ENCODE measurements at regions not wholly inside any gene's neighbourhood (a gene's known extent, or its start where the extent isn't known, plus 50 kb on each side); places are given as distances from the start of the nearest gene placed in this dataset.
"Not testable (repeated sequence)": the region's sequence is repeated elsewhere in the genome, so short reads cannot be mapped to it uniquely, and the experiment has no call there.

- DNase-seq (ENCODE audit: low read depth in 2 of 2), result no peak
These were observed 239.6 kb upstream of the TUSC1 start for GRCh38 chr9:25917731-25918362.

GRCh38 chr9:25913806-25914205 is 235.6 kb upstream of the TUSC1 start:
- DNase-seq (ENCODE audit: low read depth in 2 of 2), result no peak

- no peak for DNase-seq (ENCODE audit: low read depth in 2 of 2)
These were observed 226.5 kb upstream of the TUSC1 start for GRCh38 chr9:25904701-25905100.

GRCh38 chr9:25891527-25891926 is 213.3 kb upstream of the TUSC1 start:
- no peak for DNase-seq (ENCODE audit: low read depth in 2 of 2)

- no peak for DNase-seq (ENCODE audit: low read depth in 2 of 2)
These were observed 211.4 kb upstream of the TUSC1 start for GRCh38 chr9:25889661-25890060.

- no peak for DNase-seq (ENCODE audit: low read depth in 2 of 2)
These were observed 198.0 kb upstream of the TUSC1 start for GRCh38 chr9:25876248-25876647.

- peak; percentile 62 to 76 for DNase-seq (ENCODE audit: low read depth in 2 of 2)
These were observed 186.3 kb upstream of the TUSC1 start for GRCh38 chr9:25864509-25864908.

GRCh38 chr9:25861421-25861820 is 183.2 kb upstream of the TUSC1 start:
- no peak for DNase-seq (ENCODE audit: low read depth in 2 of 2)

GRCh38 chr9:25857147-25857546 is 178.9 kb upstream of the TUSC1 start:
- no peak for DNase-seq (ENCODE audit: low read depth in 2 of 2)

- DNase-seq (ENCODE audit: low read depth in 2 of 2), result no peak
These were observed 172.6 kb upstream of the TUSC1 start for GRCh38 chr9:25850803-25851202.

GRCh38 chr9:25845867-25846266 is 167.6 kb upstream of the TUSC1 start:
- no peak for DNase-seq (ENCODE audit: low read depth in 2 of 2)

- no peak for DNase-seq (ENCODE audit: low read depth in 2 of 2)
These were observed 152.1 kb upstream of the TUSC1 start for GRCh38 chr9:25830381-25830780.

GRCh38 chr9:25827626-25828025 is 149.4 kb upstream of the TUSC1 start:
- no peak for DNase-seq (ENCODE audit: low read depth in 2 of 2)

- no peak for DNase-seq (ENCODE audit: low read depth in 2 of 2)
These were observed 138.2 kb upstream of the TUSC1 start for GRCh38 chr9:25816439-25816838.

- DNase-seq (ENCODE audit: low read depth in 2 of 2), result no peak
These were observed 135.8 kb upstream of the TUSC1 start for GRCh38 chr9:25814023-25814422.

GRCh38 chr9:25813478-25813877 is 135.2 kb upstream of the TUSC1 start:
- DNase-seq (ENCODE audit: low read depth in 2 of 2), result no peak

GRCh38 chr9:25808554-25808953 is 130.3 kb upstream of the TUSC1 start:
- no peak for DNase-seq (ENCODE audit: low read depth in 2 of 2)

GRCh38 chr9:25804856-25805255 is 126.6 kb upstream of the TUSC1 start:
- no peak for DNase-seq (ENCODE audit: low read depth in 2 of 2)

GRCh38 chr9:25801989-25802388 is 123.7 kb upstream of the TUSC1 start:
- DNase-seq (ENCODE audit: low read depth in 2 of 2), result not testable (repeated sequence)

GRCh38 chr9:25773805-25774204 is 95.6 kb upstream of the TUSC1 start:
- no peak for DNase-seq (ENCODE audit: low read depth in 2 of 2)

- no peak for DNase-seq (ENCODE audit: low read depth in 2 of 2)
These were observed 77.7 kb upstream of the TUSC1 start for GRCh38 chr9:25755951-25756350.

GRCh38 chr9:25752398-25752797 is 74.2 kb upstream of the TUSC1 start:
- no peak for DNase-seq (ENCODE audit: low read depth in 2 of 2)

- DNase-seq (ENCODE audit: low read depth in 2 of 2), result no peak
These were observed 64.0 kb upstream of the TUSC1 start for GRCh38 chr9:25742256-25742655.

GRCh38 chr9:25733336-25733982 is 55.2 kb upstream of the TUSC1 start:
- no peak for DNase-seq (ENCODE audit: low read depth in 2 of 2)
